ENCODE measurements at regions not wholly inside any gene's neighbourhood (a gene's known extent, or its start where the extent isn't known, plus 50 kb on each side); places are given as distances from the start of the nearest gene placed in this dataset.

DNA sequence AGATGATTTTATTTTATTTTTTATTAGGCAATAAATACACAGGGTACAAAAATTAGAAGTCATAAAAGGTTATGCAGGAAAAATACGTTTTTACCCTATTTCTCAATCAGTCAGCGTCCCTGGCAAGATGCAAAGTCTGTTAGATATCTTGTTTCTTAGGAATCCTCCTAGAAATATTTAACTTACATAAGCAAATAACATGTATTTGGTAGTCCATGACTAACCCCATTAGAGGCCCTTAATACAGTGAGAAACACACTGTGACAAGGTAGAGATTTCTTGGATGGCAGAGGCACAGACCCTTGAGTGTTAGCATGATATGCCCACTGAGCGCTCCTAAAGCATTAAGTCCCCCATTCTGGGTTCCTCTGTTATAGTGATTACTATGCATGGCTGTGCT lies 121.2 kb upstream of the ADAMTSL1 start:
- Mint-ChIP-seq H3K27ac (no peak overlapping the region), H3K4me1 (no peaks in the 10 kb centered on the region), H3K27me3 (no peaks in the 10 kb centered on the region), H3K9me3 (ENCODE audit: low read depth) (no peaks in the 10 kb centered on the region), H3K4me3 (no peak overlapping the region), H3K36me3 (no peaks in the 10 kb centered on the region)
- no peak for ATAC-seq
- CTCF ChIA-PET = no interaction called here
- DNase-seq = no peak

GRCh38 chr9:18353473-18353872 lies 120.5 kb upstream of the ADAMTSL1 start:
- no peaks in the 10 kb centered on the region for H3K27me3 Mint-ChIP-seq
- CTCF ChIA-PET = no interaction called here
- no peaks in the 10 kb centered on the region for H3K36me3 Mint-ChIP-seq
- no peaks in the 10 kb centered on the region for H3K9me3 Mint-ChIP-seq (ENCODE audit: low read depth)
- H3K27ac Mint-ChIP-seq = no peak overlapping the region
- H3K4me3 Mint-ChIP-seq = no peak overlapping the region
- no peaks in the 10 kb centered on the region for H3K4me1 Mint-ChIP-seq
- DNase-seq = no peak
- no peak for ATAC-seq

DNA sequence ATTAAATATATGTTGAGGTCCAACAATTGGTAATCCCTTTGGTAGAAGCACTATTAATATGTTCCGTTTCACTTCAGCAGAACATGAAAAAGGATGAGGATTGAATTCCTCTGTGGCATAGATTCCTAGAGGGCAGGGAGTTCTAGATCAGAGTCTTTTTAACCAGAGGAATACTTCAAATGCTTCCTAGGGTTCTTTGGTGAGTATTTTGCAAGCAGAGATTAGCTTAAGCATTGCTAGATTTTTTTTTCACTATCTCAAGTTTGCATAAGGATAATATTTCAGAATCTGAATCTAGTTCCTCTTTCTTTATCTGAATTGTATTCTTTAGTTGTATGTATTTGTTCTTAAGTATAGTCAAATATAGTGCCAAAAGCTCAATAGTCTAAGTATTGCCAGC lies 116.6 kb upstream of the ADAMTSL1 start:
- CTCF ChIA-PET = no interaction called here
- no peaks in the 10 kb centered on the region for H3K27me3 Mint-ChIP-seq

DNA sequence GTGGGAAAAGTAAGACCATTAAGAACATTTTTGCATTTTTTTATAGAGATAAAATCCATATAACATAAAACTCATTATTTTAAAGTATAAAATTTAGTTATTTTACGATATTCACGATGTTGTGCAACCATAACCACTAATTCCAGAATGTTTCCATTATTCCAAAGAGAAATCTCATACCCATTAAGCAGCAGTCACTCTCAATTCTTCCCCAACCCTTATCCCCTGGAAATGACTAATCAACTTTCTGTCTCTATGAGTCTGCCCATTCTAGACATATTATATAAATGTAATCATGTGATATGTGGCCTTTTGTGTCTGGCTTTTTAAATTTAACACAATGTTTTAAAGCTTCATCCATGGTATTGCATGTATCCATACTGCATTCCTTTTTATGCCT lies 115.6 kb upstream of the ADAMTSL1 start:
- CTCF ChIA-PET = no interaction called here
- no peak for DNase-seq
- H3K4me3 Mint-ChIP-seq = no peak overlapping the region
- H3K36me3 Mint-ChIP-seq = no peaks in the 10 kb centered on the region
- no peak overlapping the region for H3K27ac Mint-ChIP-seq
- no peak for ATAC-seq
- no peaks in the 10 kb centered on the region for H3K9me3 Mint-ChIP-seq (ENCODE audit: low read depth)
- H3K27me3 Mint-ChIP-seq = no peaks in the 10 kb centered on the region
- no peaks in the 10 kb centered on the region for H3K4me1 Mint-ChIP-seq

More for the DNA sequence above, 116.6 kb upstream of the ADAMTSL1 start:
- no peak for ATAC-seq
- DNase-seq = no peak
- Mint-ChIP-seq H3K27ac (no peak overlapping the region), H3K36me3 (no peaks in the 10 kb centered on the region), H3K4me1 (no peaks in the 10 kb centered on the region), H3K9me3 (ENCODE audit: low read depth) (no peaks in the 10 kb centered on the region), H3K4me3 (no peak overlapping the region)

DNA sequence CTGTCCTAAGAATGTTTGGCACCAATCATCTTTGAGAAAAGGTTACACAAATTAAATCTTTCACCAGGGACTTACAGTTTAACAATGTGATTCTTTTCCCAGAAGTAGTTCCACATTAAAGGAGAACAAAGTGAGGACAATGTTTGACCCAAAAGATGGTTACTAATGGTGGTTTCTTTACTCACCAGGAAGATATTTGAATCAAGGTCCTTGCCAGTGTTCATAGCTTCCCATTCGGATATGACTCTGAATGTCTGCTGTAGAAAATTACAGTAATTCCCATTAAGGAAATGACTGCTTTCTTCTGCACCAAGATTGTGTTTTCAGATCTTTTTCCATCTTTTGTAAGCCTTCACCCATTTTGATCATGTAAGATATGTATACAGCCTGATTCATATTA lies 114.6 kb upstream of the ADAMTSL1 start:
- Mint-ChIP-seq H3K9me3 (ENCODE audit: low read depth) (no peaks in the 10 kb centered on the region), H3K27me3 (no peaks in the 10 kb centered on the region), H3K36me3 (no peaks in the 10 kb centered on the region), H3K4me3 (no peak overlapping the region), H3K4me1 (no peaks in the 10 kb centered on the region), H3K27ac (no peak overlapping the region)
- CTCF ChIA-PET = no interaction called here
- DNase-seq = no peak
- ATAC-seq = no peak

DNA sequence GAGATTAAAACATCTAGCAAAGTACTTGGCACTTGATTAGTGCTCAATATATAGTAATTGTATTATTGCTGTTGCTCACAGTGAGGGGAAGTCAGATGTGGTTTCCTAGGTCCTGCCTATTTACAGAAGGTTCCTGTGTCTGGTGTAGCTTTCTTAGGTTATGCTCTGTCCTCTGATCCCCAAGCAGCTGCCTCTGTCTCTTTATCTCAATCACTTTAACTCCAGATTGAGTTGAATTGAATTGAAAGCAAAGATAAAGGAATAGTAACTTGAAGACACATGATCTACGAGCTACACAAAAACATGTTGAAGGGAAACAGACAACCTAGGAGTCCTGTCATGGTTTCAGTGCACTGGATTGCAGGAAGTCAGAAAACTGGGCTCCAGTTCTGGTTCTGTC lies 113.9 kb upstream of the ADAMTSL1 start:
- Mint-ChIP-seq H3K9me3 (ENCODE audit: low read depth) (no peaks in the 10 kb centered on the region), H3K4me1 (no peaks in the 10 kb centered on the region), H3K4me3 (no peak overlapping the region), H3K27ac (no peak overlapping the region), H3K27me3 (no peaks in the 10 kb centered on the region), H3K36me3 (no peaks in the 10 kb centered on the region)
- CTCF ChIA-PET = no interaction called here
- no peak for ATAC-seq
- DNase-seq = no peak

DNA sequence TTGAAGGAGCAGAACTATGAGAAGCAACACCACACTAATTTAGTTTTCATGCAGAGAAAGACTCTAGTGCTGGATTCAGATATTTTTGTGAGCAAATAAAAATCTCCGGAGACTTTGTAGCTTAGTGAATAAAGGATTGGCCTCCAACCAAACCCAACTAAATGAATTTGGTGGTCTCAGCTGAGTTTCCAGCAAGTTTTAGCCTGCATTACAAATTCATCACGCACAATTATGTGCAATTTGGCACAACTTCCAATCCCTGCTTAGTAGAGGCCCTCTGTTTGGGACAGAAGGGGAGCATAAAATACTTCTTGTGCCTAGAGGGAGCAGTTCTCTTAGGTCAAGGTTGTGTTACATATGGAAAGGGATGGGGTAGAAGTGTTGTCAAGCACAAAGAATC lies 112.3 kb upstream of the ADAMTSL1 start:
- H3K4me3 Mint-ChIP-seq = no peak overlapping the region
- CTCF ChIA-PET = no interaction called here
- H3K36me3 Mint-ChIP-seq = no peaks in the 10 kb centered on the region
- ATAC-seq (no peak), DNase-seq (no peak)
- no peaks in the 10 kb centered on the region for H3K9me3 Mint-ChIP-seq (ENCODE audit: low read depth)
- no peaks in the 10 kb centered on the region for H3K27me3 Mint-ChIP-seq
- H3K27ac Mint-ChIP-seq = no peak overlapping the region
- no peaks in the 10 kb centered on the region for H3K4me1 Mint-ChIP-seq

DNA sequence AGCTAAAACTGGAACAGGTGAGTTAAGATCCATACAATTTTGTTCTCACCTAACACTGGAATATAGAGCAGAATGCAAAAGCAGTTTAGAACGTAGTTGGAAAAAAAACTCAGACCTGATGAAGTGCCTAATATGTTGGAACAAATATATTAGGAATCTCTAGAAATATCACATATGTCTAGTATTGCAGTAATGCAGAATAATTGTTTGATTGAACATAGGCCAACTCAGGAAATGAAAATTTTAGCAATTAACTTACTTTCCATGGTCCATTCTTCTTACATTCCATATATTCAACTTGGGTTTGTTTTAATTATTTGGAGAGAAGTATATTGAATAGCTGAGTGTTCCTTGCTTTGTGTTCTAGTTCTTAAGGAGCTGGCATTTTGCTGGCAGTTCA lies 111.8 kb upstream of the ADAMTSL1 start:
- ATAC-seq (no peak), DNase-seq (no peak)
- Mint-ChIP-seq H3K27ac (no peak overlapping the region), H3K4me3 (no peak overlapping the region), H3K27me3 (no peaks in the 10 kb centered on the region), H3K9me3 (ENCODE audit: low read depth) (no peaks in the 10 kb centered on the region), H3K36me3 (no peaks in the 10 kb centered on the region), H3K4me1 (no peaks in the 10 kb centered on the region)
- CTCF ChIA-PET = no interaction called here

DNA sequence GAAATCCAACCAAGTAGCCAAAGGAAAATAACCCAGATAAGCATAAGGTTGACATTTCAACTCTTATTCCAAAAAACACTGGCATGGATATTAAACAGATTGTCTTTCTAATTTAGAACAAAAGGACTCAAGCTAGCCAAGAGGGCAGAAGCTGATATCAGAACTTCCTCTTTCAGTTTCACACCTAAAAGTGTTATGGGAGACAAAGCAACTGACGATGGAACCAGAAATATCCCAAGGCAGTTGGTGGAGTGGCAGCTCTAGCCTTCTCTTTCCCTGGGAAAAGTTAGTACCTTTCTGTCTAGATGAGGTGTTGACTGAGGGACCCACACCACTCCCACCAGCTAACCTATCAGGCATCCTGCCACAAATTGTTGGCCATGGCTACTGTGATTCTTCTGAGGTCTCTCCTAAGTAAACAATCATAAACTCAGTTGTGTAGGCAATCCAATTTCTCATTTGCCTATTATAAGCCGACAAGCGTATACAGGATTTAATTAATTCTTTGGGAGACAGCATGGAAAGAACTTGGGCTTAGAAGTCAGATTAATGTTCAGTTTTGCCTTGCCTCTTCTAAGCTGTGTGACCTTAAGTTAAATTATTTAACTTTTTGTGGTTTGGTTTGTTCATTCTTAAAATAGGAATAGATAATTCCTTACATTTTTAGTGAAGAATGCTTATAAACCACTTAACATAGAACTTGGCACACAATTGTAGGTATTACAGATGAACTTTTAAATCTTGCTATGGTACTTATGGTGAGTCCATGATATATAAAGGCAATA lies 110.9 kb upstream of the ADAMTSL1 start:
- H3K36me3 Mint-ChIP-seq = no peaks in the 10 kb centered on the region
- H3K9me3 Mint-ChIP-seq (ENCODE audit: low read depth) = peaks cover under 1% of the 10 kb centered on the region
- H3K27me3 Mint-ChIP-seq = no peaks in the 10 kb centered on the region
- CTCF ChIA-PET = no interaction called here
- no peaks in the 10 kb centered on the region for H3K4me1 Mint-ChIP-seq
- DNase-seq = no peak
- H3K4me3 Mint-ChIP-seq = no peak overlapping the region
- no peak for ATAC-seq
- no peak overlapping the region for H3K27ac Mint-ChIP-seq

- Mint-ChIP-seq H3K9me3 (ENCODE audit: low read depth) (peaks cover 2% of the 10 kb centered on the region), H3K4me3 (no peak overlapping the region), H3K4me1 (no peaks in the 10 kb centered on the region), H3K27ac (no peak overlapping the region), H3K36me3 (no peaks in the 10 kb centered on the region), H3K27me3 (no peaks in the 10 kb centered on the region)
- CTCF ChIA-PET = no interaction called here
- no peak for DNase-seq
- ATAC-seq = no peak
Measured at GRCh38 chr9:18365651-18366050, 108.3 kb upstream of the ADAMTSL1 start.

- ATAC-seq = no peak
- no peaks in the 10 kb centered on the region for H3K4me1 Mint-ChIP-seq
- no peak overlapping the region for H3K4me3 Mint-ChIP-seq
- no peaks in the 10 kb centered on the region for H3K36me3 Mint-ChIP-seq
- CTCF ChIA-PET = interaction anchor here (0.8 kb wide), 1 partner anchor 9 kb away, joined by 3 read pairs; no protein-coding TSS in a partner anchor
- no peaks in the 10 kb centered on the region for H3K27me3 Mint-ChIP-seq
- no peak for DNase-seq
- no peak overlapping the region for H3K27ac Mint-ChIP-seq
- peaks cover 2% of the 10 kb centered on the region for H3K9me3 Mint-ChIP-seq (ENCODE audit: low read depth)
Measured at GRCh38 chr9:18366184-18366583, 107.8 kb upstream of the ADAMTSL1 start.

- Mint-ChIP-seq H3K4me1 (no peaks in the 10 kb centered on the region), H3K27ac (no peak overlapping the region), H3K9me3 (ENCODE audit: low read depth) (peaks cover 2% of the 10 kb centered on the region), H3K4me3 (no peak overlapping the region), H3K36me3 (no peaks in the 10 kb centered on the region), H3K27me3 (no peaks in the 10 kb centered on the region)
- no peak for ATAC-seq
- no peak for DNase-seq
- CTCF ChIA-PET = no interaction called here
Measured at GRCh38 chr9:18368206-18368605, 105.7 kb upstream of the ADAMTSL1 start.

DNA sequence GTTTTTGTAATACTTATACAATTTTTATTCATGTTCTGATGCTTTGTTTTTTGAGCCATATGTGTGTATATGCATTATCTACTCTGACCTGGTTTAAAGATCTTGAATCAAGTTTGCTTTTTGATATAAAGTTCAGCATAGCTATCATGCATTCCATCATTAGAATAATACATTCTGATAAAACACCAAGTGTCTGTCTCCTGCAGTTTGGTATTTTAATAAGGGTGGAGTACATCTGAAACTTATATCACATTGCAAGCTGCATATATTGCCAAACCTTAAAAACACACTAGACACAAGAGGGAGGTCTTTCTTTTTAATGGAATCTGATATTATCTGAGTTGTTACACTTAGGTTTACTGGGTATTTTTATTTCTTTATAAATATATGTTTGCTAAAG lies 102.8 kb upstream of the ADAMTSL1 start:
- CTCF ChIA-PET = no interaction called here

GRCh38 chr9:18371621-18372020 lies 102.3 kb upstream of the ADAMTSL1 start:
- H3K27me3 Mint-ChIP-seq = no peaks in the 10 kb centered on the region
- DNase-seq = no peak
- no peaks in the 10 kb centered on the region for H3K36me3 Mint-ChIP-seq
- H3K9me3 Mint-ChIP-seq (ENCODE audit: low read depth) = peaks cover 5% of the 10 kb centered on the region
- H3K27ac Mint-ChIP-seq = no peak overlapping the region
- no peak overlapping the region for H3K4me3 Mint-ChIP-seq
- no peaks in the 10 kb centered on the region for H3K4me1 Mint-ChIP-seq
- no peak for ATAC-seq
- CTCF ChIA-PET = no interaction called here

More for the DNA sequence above, 102.8 kb upstream of the ADAMTSL1 start:
- H3K36me3 Mint-ChIP-seq = no peaks in the 10 kb centered on the region
- H3K4me1 Mint-ChIP-seq = no peaks in the 10 kb centered on the region
- no peak for ATAC-seq
- no peak for DNase-seq
- no peak overlapping the region for H3K4me3 Mint-ChIP-seq
- H3K27me3 Mint-ChIP-seq = no peaks in the 10 kb centered on the region
- H3K9me3 Mint-ChIP-seq (ENCODE audit: low read depth) = peaks cover 3% of the 10 kb centered on the region
- H3K27ac Mint-ChIP-seq = no peak overlapping the region
